Ascending aorta (tissue), 2 donors: ENCODE measurements at regions not wholly inside any gene's neighbourhood (a gene's known extent, or its start where the extent isn't known, plus 50 kb on each side); places are given as distances from the start of the nearest gene placed in this dataset.

ENCODE experiments used
- DNase-seq, 2 donors: peaks; one replicate each; pipeline ENCODE4 v3.0.0-alpha.2; 2019; ENCODE audit warnings: low spot score in 2 of 2
- H3K27ac ChIP-seq, 2 donors: fragments of 200-600 bp; sonication (generic); one replicate each; pipeline ENCODE4 v1.5.1; 2016 to 2017; ENCODE audit warnings: mild to moderate bottlenecking in 1 of 2
- H3K27me3 ChIP-seq: fragments of 200-600 bp; sonication (generic); one replicate; pipeline ENCODE4 v1.5.1; 2017
- H3K36me3 ChIP-seq, 2 donors: fragments of 200-600 bp; sonication (generic); one replicate each; pipeline ENCODE4 v1.5.1; 2016
- H3K4me1 ChIP-seq, 2 donors: fragments of 200-600 bp; sonication (generic); one replicate each; pipeline ENCODE4 v1.5.1; 2016 to 2017; ENCODE audit warnings: mild to moderate bottlenecking in 1 of 2
- H3K4me3 ChIP-seq, 2 donors: fragments of 200-600 bp; sonication (generic); one replicate each; pipeline ENCODE4 v1.5.1; 2016 to 2017; ENCODE audit warnings: mild to moderate bottlenecking in 1 of 2
- H3K9me3 ChIP-seq, 2 donors: fragments of 200-600 bp; sonication (generic); one replicate each; pipeline ENCODE4 v1.5.1; 2016
- CTCF ChIP-seq, 3 experiments: fragments of 200-600 bp in 2 of 3; fragments of 450-650 bp in 1 of 3; sonication (generic) in 2 of 3; IDR thresholded peaks; one replicate each; pipeline ENCODE4 v1.5.1; 2016 to 2019; ENCODE audit warnings: antibody characterized with exemption in 3 of 3, mild to moderate bottlenecking in 1 of 3, moderate library complexity in 1 of 3
- intact Hi-C: fragments of 100-400 bp; cut with DNase I; formaldehyde crosslinking; loops from one replicate; pipeline ENCODE4 v1.15.1; 2023

- no peak for DNase-seq
- TF ChIP-seq CTCF (IDR thresholded peaks at IDR 0.05), result no peak
These were observed 182.7 kb upstream of the SIX2 start for GRCh38 chr2:45191976-45192375.

GRCh38 chr2:45191146-45191863 is 182.1 kb upstream of the SIX2 start:
- intact Hi-C loops, result no loop called here
- H3K4me3 ChIP-seq, result no peak overlapping the region
- no peak for TF ChIP-seq CTCF (IDR thresholded peaks at IDR 0.05)
- H3K4me1 ChIP-seq, result no peaks in the 10 kb centered on the region
- H3K27me3 ChIP-seq, result no peaks in the 10 kb centered on the region
- no peaks in the 10 kb centered on the region for H3K9me3 ChIP-seq
- no peaks in the 10 kb centered on the region for H3K36me3 ChIP-seq
- no peak for DNase-seq
- no peak overlapping the region for H3K27ac ChIP-seq

More at GRCh38 chr2:45191976-45192375, 182.7 kb upstream of the SIX2 start:
- no peaks in the 10 kb centered on the region for H3K9me3 ChIP-seq
- no peaks in the 10 kb centered on the region for H3K36me3 ChIP-seq
- no peak overlapping the region for H3K27ac ChIP-seq
- intact Hi-C loops, result no loop called here
- H3K4me1 ChIP-seq, result no peaks in the 10 kb centered on the region
- H3K4me3 ChIP-seq, result no peak overlapping the region
- H3K27me3 ChIP-seq, result no peaks in the 10 kb centered on the region

- Histone ChIP-seq H3K27me3 (no peaks in the 10 kb centered on the region), H3K9me3 (no peaks in the 10 kb centered on the region), H3K4me3 (no peak overlapping the region), H3K4me1 (no peaks in the 10 kb centered on the region), H3K27ac (no peak overlapping the region), H3K36me3 (no peaks in the 10 kb centered on the region)
- intact Hi-C loops, result no loop called here
- DNase-seq, result no peak
- no peak for TF ChIP-seq CTCF (IDR thresholded peaks at IDR 0.05)
These were observed 181.3 kb upstream of the SIX2 start for GRCh38 chr2:45190481-45190942.

- no peak for DNase-seq
- intact Hi-C loops, result no loop called here
These were observed 175.4 kb upstream of the SIX2 start for GRCh38 chr2:45184606-45185005.

GRCh38 chr2:45182667-45183295 is 173.5 kb upstream of the SIX2 start:
- Histone ChIP-seq H3K27me3 (no peaks in the 10 kb centered on the region), H3K4me3 (no peak overlapping the region), H3K36me3 (no peaks in the 10 kb centered on the region), H3K9me3 (no peaks in the 10 kb centered on the region), H3K4me1 (no peaks in the 10 kb centered on the region), H3K27ac (no peak overlapping the region)
- no peak for DNase-seq
- intact Hi-C loops, result no loop called here
- TF ChIP-seq CTCF (IDR thresholded peaks at IDR 0.05), result no peak

More at GRCh38 chr2:45184606-45185005, 175.4 kb upstream of the SIX2 start:
- Histone ChIP-seq H3K9me3 (no peaks in the 10 kb centered on the region), H3K27ac (no peak overlapping the region), H3K4me3 (no peak overlapping the region), H3K36me3 (no peaks in the 10 kb centered on the region), H3K27me3 (no peaks in the 10 kb centered on the region), H3K4me1 (no peaks in the 10 kb centered on the region)
- TF ChIP-seq CTCF (IDR thresholded peaks at IDR 0.05), result no peak
